ENCODE measurements at regions not wholly inside any gene's neighbourhood (a gene's known extent, or its start where the extent isn't known, plus 50 kb on each side); places are given as distances from the start of the nearest gene placed in this dataset.

- no peaks in the 10 kb centered on the region for H3K36me3 ChIP-seq (ENCODE audit: control insufficient read depth, insufficient read depth, low read length)
- no peaks in the 10 kb centered on the region for H3K27me3 ChIP-seq (replicated peaks; ENCODE audit: control insufficient read depth, insufficient read depth, low read length)
- DNase-seq (ENCODE audit: extremely low read depth, insufficient read length): no peak
- no peak overlapping the region for H3K4me3 ChIP-seq (replicated peaks; ENCODE audit: low read depth, low read length)
- no peak for TF ChIP-seq CTCF (IDR thresholded peaks at IDR 0.05; ENCODE audit: insufficient read depth, low read length, poor library complexity, severe bottlenecking)
Observed at GRCh38 chr20:54774426-54774825, 299.0 kb downstream of the DOK5 start.

DNA sequence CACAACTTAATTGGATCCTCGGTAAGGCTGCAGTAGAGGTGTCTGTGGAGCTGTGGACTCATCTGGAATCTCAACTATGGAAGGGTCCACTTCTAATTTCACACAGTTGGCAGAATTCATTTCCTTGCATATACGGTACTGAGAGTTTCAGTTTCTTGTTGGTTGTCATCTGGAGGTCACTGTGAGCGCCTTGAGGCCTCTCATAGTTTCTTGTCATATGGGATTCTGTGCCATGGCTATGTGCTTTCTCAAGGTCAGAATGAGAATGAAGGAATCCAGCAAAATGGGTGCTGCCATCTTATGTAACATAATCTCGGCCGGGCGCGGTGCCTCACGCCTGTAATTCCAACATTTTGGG, 298.2 kb downstream of the DOK5 start:
- no peaks in the 10 kb centered on the region for H3K36me3 ChIP-seq (ENCODE audit: control insufficient read depth, insufficient read depth, low read length)
- no peak for DNase-seq (ENCODE audit: extremely low read depth, insufficient read length)
- no peak overlapping the region for H3K4me3 ChIP-seq (replicated peaks; ENCODE audit: low read depth, low read length)
- H3K27me3 ChIP-seq (replicated peaks; ENCODE audit: control insufficient read depth, insufficient read depth, low read length): no peaks in the 10 kb centered on the region
- TF ChIP-seq CTCF (IDR thresholded peaks at IDR 0.05; ENCODE audit: insufficient read depth, low read length, poor library complexity, severe bottlenecking): no peak

DNA sequence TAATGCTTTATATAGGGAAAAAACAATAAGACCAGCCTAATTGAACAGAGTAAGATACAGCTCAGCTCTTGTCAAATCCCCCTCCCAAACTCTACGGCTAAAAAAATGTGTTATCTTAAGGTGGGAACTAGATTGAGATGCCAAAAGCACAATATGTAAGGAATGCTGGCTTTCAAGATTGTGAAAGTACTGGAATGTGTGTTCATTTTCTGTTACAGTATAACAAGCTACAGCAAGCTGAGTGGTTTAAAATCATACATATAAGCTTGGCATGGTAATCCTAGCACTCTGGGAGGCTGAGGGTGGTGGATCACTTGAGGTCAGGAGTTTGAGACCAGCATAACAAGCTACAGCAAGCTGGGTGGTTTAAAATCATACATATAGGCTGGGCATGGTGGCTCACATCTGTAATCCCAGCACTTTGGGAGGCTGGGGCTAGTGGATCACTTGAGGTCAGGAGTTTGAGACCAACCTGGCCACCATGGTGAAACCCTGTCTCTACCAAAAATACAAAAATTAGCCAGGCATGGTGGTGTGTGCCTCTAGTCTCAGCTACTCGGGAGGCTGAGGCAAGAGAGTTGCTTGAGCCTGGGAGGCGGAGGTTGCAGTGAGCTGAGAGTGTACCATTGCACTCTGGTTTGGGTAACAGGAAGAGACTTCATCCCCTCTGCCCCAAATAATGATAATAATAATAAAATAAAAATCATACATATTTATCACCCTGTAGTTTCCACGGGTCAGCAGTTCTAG, 297.7 kb downstream of the DOK5 start:
- Histone ChIP-seq H3K4me3 (replicated peaks; ENCODE audit: low read depth, low read length) (no peak overlapping the region), H3K27me3 (replicated peaks; ENCODE audit: control insufficient read depth, insufficient read depth, low read length) (no peaks in the 10 kb centered on the region), H3K36me3 (ENCODE audit: control insufficient read depth, insufficient read depth, low read length) (no peaks in the 10 kb centered on the region)
- TF ChIP-seq CTCF (IDR thresholded peaks at IDR 0.05; ENCODE audit: insufficient read depth, low read length, poor library complexity, severe bottlenecking): no peak
- no peak for DNase-seq (ENCODE audit: extremely low read depth, insufficient read length)

DNA sequence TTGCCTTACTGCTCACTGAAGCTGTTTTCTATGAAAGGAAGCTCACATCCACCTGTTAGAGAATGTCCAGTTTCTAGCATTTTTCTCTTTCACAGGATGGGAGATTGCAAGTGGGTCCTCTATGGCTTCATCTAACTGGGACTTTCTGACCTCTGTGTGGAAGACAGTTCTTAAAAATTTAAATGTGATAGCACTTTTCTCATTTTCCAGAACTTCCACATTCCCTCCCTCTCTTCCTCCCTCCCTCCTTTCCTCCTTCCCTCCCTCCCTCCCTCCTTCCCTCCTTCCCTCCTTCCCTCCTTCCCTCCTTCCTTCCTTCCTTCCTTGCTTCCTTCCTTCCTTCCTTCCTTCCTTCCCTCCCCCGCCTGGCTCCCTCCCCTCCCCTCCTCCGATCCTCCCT, 291.1 kb downstream of the DOK5 start:
- no peak for DNase-seq (ENCODE audit: extremely low read depth, insufficient read length)
- Histone ChIP-seq H3K27me3 (replicated peaks; ENCODE audit: control insufficient read depth, insufficient read depth, low read length) (no peaks in the 10 kb centered on the region), H3K4me3 (replicated peaks; ENCODE audit: low read depth, low read length) (no peak overlapping the region), H3K36me3 (ENCODE audit: control insufficient read depth, insufficient read depth, low read length) (no peaks in the 10 kb centered on the region)
- no peak for TF ChIP-seq CTCF (IDR thresholded peaks at IDR 0.05; ENCODE audit: insufficient read depth, low read length, poor library complexity, severe bottlenecking)

DNA sequence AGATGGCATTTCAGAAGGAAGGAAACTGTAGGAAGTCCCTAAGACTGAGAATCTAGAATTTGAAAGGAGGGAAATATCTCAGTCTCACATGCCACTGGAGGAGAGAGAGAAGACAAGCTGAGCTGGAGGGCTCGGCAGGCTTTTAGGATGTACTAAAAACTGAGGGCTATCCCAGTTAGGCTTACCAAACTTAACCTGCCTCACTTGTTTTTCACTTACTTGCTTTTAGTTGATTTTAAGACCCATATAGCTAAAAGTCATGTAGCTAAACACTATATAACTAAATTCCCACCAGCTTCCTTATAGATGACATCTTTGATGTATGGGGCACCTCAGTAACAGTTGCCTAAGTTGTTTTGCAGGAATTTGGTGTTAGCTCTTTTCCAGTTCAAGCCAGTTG, 288.0 kb downstream of the DOK5 start:
- Histone ChIP-seq H3K36me3 (ENCODE audit: control insufficient read depth, insufficient read depth, low read length) (no peaks in the 10 kb centered on the region), H3K4me3 (replicated peaks; ENCODE audit: low read depth, low read length) (no peak overlapping the region), H3K27me3 (replicated peaks; ENCODE audit: control insufficient read depth, insufficient read depth, low read length) (no peaks in the 10 kb centered on the region)
- TF ChIP-seq CTCF (IDR thresholded peaks at IDR 0.05; ENCODE audit: insufficient read depth, low read length, poor library complexity, severe bottlenecking): no peak
- no peak for DNase-seq (ENCODE audit: extremely low read depth, insufficient read length)

DNA sequence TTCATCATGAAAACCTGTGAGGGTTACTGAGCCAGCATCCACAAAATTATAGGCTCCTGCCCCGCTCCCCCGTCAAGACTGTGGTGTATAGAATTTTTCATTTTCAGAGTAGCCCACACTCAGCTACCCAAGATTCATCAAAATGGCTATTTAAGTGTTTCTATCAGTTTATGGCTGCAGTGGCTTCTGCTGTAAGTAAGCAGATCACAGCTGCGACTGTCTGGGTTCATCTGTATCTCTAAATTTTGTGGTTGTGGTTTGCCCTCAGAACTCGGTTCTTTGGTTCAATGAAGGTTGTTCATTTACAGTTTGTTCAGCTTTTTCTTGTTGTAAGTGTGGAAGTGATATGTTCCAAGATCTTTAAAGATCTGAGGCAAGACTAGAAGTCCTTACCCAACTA, 284.2 kb downstream of the DOK5 start:
- no peak for DNase-seq (ENCODE audit: extremely low read depth, insufficient read length)
- no peak for TF ChIP-seq CTCF (IDR thresholded peaks at IDR 0.05; ENCODE audit: insufficient read depth, low read length, poor library complexity, severe bottlenecking)
- Histone ChIP-seq H3K27me3 (replicated peaks; ENCODE audit: control insufficient read depth, insufficient read depth, low read length) (no peaks in the 10 kb centered on the region), H3K36me3 (ENCODE audit: control insufficient read depth, insufficient read depth, low read length) (no peaks in the 10 kb centered on the region), H3K4me3 (replicated peaks; ENCODE audit: low read depth, low read length) (no peak overlapping the region)
